ENCODE measurements at regions not wholly inside any gene's neighbourhood (a gene's known extent, or its start where the extent isn't known, plus 50 kb on each side); places are given as distances from the start of the nearest gene placed in this dataset.
"Not testable (repeated sequence)": the region's sequence is repeated elsewhere in the genome, so short reads cannot be mapped to it uniquely, and the experiment has no call there.

DNA sequence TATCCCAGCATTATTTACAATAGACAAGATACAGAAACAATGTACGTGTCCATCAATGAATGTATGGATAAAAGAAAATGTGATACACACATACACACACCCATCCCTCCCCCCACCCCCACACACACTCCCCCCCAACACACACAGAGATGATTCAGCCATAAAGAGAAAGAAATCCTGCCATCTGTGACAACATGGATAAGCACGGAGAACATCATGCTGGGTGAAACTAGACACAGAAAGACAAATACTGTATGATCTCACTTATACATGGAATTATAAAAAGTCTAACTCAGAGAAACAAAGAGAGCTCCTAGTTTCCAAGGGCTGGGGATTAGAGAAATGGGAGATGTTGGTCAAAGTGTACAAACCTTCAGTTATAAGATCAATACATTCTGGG, 104.8 kb upstream of the LY86 start:
- no peak for DNase-seq

DNA sequence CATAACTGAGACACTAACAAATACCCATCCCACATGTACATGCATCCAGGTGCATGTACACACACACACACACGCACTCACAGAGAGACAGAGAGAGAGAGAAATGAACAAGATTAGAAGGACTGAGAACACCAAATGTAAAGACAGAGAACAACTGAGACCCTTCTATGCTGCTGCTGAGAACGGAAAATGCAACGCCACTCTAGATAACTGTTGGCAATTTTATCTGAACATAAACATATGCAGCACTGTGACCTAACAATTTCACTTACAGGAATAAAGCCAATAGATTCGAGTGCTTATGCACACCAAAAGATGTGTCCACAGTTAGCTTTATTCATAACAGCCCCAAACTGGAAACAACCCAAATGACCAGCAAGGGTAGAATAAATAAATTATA, 103.8 kb upstream of the LY86 start:
- DNase-seq, result no peak

DNA sequence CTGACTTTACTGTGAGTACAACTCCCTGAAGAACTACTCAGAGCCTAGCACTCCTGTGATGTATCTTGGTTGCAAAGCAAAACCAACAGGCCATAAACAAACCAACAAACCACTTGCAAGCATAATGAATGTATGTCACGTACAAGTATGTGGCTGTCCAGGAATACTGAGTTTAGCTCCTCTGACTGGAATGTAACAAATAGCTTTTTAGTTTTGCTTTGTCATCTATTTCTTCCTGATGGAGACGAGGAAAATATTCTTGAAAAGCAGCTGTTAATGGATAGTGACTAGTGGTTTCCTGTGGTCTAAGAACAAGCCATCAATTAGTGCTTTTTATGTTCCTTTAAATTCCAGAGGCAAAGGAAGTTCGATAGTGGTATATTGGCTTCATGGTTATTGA, 101.9 kb upstream of the LY86 start:
- DNase-seq, result no peak

DNA sequence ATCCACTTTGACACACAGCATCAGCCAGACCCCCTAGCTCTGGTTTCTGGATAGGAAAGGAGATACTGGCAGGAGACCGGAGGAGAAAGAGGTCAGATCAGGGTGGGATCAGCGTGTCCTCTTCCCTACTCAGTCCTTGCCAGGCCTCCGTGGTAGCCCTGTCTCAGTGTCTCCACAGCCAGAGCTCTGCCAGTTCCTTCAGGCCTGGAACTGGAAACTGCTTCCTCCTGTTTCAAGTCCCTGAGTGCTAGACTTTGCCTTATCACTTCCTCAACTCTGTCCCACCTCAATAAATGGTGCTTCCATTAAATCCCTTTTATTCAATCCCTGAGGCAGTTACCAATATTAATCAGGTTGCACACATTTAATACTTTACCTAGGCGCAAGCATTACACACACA, 96.8 kb upstream of the LY86 start:
- DNase-seq, result no peak

DNA sequence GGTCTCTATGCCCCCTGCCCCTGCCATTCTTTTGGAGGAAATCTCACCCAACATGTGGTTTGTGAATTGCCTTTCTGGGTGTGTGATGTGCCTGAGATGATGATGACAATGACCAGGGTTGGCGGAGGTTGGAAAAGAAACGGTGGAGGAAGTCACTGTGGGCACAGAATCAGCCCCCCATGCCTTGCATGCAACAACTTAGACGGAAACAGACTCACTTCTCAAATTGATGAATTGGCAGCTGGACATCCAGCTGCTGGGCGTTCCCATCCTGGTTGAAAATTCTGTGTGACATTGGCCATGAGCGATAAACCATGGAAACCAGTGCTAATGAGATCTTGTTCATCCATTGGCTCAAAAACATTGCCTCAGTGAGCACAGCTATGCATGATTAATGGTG, 95.8 kb upstream of the LY86 start:
- DNase-seq, result no peak

DNA sequence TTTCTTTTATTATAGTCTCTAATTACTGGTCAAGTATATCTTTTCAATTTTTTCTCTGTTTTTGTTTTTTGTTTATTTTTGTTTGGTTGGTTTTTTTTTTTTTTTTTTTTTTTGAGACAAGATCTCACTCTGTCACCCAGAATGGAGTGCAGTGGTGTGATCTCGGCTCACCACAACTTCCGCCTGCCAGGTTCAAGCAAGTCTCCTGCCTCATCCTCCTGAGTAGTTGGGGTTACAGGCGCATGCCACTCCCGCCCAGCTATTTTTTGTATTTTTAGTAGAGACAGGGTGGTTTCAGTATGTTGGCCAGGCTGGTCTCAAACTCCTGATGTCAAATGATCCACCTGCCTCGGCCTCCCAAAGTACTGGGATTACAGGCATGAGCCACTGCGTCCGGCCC, 94.4 kb upstream of the LY86 start:
- not testable (repeated sequence) for DNase-seq

DNA sequence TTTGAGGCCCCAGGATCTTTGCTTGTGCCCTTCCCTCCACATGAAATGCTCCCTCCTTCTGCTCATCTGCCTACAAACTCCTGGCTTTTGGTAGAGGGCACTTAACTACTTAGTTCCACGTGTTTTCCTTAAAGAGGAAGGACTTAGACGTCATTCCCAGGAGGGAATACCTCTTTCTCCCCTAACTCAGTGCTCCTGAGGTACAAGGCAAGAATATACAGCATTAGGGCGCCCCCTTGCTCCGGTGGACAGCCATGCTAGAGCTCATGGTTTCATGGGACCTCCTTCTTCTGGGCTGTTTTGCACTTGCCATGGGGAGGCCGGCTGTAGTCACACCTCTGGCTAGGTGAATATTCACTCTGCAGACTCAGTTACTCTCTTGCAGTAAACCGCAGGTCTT, 93.8 kb upstream of the LY86 start:
- DNase-seq, result peak; percentile 62 to 71

DNA sequence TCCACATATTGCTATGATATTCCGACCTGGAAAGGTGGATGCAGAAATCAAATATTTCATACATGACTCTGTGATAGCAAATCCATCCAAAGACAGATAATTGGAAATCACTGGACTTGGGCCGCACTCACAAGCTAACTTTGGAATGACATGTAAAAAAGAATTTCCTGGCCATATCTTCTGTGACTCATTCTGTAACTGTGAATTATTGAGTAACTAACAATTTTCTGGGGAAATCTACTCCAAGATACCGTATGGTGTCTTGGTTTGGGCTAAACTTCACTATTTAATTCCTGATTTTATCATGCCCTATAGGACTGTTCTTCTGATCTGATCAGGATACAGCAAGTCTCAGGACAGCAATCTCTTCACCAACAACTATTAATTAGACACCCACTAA, 92.7 kb upstream of the LY86 start:
- no peak for DNase-seq

DNA sequence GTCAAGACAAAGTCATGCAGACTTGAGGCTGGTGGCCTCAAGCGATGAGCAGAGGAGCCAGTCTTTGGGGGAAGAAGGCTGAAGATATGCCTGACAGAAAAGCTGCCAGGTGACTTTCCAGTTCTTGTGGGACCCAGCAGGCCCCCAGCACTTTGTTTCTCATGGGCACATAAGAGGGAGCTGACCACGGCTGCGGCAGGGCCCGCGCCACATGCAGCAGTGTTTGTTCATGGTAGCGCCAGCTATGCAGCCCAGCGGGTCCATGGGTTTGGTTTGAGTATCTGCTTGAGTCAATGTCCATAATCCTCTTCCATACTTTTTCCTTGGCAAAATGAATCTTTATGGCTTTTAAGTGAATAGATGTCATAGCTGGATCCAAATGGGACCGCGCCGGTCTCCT, 91.0 kb upstream of the LY86 start:
- DNase-seq, result no peak

DNA sequence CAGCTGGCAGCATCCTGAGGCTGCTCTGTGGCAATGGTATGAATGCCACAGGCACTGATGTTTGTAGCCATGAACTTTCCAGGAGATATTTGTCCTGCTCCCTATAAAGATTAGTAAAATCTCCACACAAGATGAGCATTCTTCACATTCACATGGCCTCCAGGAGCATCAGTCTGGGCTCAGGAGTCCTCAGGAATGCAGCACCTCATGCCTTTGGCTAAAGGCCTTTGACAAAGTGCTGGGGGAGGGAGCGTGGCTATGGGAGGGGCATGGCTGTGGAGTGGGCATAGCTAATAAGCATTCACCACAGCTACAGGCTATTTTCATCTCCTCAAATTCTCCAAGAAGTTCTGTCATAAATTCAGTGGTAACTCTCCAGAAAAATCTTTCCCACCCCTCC, 90.5 kb upstream of the LY86 start:
- DNase-seq, result no peak

DNA sequence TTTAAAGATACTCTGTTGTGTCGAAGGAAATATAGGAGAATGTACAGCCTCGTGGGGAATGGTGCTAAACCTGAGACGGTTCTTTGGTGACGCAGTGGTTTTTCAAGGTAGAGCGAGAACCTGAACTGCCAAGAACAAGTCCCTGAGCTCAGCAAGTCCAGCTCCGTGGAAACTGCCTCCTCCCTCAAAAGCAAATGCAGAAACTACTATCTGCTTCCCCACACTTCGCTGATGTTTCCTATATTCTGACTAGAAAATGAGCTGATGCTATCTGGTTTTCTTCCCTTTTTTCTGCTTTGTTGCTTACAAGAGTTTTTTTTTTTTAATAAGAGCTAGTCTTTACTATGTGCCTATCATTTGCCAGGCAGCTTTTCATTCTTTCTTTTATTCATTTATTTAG, 85.3 kb upstream of the LY86 start:
- DNase-seq, result peak; percentile 56 to 68

DNA sequence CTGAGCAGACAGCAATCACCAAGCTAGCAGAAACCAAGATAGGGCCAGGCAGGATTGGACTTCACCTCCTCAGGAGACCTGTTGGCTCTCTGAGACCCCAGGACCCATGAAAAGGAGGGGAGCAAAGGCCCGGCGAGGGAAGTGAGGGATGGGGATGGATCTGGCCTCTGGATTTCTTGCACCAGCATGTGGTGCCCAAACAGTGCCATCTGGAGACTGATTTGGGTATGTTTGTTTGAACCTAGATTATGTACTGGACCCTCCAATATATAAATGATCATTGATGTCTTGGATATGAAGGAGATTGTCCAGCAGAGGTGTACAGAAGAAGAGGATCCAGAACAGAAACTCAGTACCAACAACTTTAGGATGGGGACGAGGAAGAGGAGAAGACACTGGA, 83.4 kb upstream of the LY86 start:
- DNase-seq, result no peak

DNA sequence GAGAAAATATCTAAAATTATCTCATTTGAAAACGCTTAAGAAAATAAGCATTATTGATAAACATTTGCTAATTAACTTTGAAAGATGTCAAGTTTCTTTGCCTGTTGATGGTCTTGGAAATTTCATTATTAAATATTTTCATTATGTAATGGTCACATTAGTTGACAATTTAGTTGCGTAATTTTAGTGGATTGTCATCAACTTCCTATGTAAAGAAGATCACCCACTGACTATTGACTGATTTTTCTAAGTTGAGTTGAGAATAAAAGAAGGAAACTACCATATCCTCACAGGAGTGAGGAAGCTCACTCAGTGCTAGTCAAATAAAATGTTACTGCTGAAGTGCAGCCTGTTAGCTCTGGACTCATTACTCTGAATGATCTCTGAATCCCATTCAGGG, 79.9 kb upstream of the LY86 start:
- peak in 1 of 2 donors; percentile 45 for DNase-seq

DNA sequence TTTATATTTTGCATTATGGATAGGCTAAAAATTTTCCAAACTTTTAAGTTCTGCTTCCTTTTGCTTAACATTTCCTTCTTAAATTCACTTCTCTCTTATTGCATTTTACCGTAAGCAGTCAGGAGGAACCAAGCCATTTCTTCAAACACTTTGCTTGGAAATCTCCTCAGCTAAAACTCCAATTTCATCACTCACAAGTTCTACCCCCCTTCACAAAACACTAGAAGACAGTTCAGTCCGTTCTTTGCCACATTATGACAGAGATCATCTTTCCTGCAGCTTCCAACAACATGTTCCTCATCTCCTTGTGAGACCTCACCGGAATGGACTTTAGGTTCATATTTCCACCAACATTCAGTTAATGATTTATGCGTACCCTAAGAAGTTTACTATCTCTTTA, 79.2 kb upstream of the LY86 start:
- DNase-seq, result peak; percentile 26 to 58

DNA sequence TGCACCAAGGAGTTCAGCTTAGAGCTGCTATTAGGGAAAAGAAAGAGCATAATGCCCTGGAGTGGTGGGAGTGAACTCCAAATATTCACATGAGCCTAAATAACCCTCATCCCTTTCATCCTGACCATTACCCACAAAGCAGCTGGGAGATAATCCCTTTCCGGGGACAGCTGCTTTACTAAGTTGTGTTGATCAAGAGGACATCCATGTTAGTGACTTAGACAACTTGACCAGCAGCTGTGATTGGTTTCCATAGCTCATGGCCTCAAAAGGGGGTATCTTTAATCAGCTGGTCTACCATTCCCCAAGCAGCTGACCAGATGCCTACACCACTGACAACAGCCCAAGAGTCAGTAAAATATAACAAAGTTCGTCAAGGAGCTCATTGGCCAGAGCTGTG, 75.8 kb upstream of the LY86 start:
- no peak for DNase-seq

DNA sequence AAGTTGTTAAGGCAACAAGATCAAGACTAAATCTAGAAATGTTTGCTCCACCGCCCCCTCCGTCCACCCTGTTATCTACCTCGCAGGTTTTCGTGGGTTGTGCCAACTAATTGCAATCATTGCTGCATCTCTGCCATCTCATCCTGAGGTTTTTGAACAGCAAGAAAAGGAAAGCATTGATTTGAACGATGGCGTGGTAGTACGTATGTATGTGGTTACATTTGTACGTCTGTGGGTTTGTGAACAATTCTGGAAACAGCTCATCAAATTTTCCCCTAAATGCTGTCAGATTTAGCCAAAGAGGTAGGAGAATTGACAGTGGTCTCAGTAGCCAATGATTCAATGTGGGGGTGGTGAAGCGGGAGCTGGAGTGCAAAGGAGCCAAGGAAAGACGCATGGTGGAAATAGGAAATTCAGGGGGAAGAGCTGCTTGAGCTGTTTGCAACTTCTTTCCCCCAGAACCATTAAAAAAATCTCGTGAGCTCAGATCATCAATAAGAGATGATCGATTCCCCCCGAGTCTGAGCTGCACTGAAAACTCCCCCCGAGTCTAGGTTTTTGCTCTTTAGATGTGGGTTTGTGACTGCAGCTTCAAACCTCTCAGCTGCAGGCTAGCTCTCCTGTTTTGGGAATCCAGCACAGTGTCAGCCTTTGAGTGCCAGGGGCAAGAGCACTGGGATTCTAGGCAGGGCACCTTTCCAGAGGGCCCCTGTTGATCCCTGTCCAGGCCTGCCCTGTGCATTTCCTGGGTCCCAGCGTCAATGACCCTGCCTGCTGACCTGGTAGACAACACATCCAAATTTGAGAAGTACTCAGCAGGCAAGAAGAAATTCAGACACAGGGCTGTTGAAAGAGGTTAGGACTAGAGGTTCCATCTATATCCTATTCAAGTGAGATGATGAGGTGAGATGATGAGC, 72.6 kb upstream of the LY86 start:
- no peak for DNase-seq

DNA sequence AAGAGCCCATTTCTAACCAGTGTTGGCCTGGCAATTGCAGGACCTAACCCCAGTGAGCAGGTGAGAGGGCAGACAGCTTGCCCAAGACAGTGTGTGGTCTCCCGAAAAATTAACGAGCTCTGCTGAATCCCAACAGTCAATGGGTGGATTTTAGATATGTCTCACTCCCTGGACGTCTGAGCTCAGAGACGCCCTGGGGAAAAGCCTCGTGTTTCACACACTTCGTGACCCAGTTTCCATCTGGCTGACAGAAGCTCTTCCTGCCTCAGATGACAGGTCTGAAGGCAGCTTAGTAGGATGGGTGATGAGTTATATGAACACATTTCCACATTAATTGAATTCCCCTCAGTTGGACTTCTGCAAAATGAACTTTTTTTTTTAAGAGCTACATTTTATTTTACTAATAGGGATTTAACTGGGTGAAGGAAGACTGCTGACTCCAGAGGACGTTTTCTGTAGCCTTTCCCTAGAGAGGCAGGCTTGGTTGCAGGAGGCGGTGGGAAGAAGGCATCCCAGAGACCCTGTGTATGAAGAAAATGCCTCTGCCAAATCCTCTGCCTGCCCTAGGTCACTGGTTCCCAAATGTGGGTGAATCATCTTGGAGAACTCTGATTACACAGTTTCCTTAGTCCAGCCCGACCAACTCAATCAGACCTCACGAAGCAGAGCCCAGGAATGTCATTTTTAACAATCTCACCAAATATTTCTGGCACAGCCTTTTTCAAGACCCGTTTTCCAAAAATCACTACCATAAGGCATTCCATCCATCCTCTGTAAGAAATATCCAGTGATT, 71.7 kb upstream of the LY86 start:
- no peak for DNase-seq

DNA sequence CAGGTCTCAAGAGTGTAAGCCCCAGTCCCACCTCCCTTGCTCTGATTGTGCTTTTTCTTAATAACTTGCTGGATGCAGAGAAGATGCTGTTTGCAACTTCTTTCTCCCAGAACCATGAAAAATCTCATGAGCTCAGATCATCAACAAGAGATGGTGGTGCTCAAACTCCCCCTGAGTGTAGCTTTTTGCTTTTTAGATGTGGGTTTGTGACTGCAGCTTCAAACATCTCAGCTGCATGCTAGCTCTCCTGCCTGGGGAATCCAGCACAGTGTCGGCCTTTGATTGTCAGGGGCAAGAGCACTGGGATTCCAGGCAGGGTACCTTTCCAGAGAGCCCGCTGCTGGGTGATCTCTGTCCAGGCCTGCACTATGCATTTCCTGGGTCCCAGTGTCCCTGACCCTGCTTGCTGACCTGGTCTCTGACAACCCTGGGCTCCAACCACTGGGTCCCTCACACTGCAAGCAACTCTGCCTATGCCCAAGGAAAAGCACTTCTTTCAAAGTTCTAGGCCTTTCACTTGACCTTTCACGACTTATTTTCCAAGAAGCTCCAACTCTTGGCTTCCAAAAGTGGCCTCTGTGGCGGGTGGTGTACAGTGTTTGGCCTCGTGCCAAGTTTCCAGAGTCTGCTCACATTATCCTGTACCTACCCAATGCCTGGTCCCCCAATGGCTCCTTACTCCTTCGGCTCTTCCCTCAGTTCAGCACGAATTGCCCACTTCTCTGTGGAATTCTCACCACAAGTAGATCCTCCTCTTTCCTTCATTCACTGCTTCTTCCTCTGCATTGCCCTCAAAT, 69.7 kb upstream of the LY86 start:
- DNase-seq, result no peak

DNA sequence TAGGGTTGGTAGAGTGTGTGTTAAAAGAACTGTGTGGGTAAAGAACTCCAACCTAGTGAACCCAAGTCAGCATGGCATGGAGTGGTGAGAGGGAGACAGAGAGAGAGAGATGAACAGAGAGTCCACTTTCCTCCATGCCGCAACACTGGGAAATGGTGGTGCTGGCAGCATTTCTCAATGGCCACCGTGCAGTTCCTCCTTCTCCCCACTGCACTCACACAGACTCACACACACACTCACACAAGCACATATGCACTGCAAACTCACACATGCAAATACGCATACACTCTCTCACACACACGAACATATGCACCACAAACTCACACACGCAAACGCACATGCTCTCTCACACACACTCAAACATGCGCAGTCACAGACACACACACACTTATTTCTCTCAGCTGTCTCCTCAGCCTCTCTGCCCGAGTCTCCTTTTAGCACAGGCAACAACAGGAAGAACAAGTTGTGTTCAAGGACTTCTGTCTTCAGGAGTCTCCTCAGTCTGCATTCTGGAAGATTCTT, 66.5 kb upstream of the LY86 start:
- DNase-seq, result peak in 1 of 2 donors; percentile 17

DNA sequence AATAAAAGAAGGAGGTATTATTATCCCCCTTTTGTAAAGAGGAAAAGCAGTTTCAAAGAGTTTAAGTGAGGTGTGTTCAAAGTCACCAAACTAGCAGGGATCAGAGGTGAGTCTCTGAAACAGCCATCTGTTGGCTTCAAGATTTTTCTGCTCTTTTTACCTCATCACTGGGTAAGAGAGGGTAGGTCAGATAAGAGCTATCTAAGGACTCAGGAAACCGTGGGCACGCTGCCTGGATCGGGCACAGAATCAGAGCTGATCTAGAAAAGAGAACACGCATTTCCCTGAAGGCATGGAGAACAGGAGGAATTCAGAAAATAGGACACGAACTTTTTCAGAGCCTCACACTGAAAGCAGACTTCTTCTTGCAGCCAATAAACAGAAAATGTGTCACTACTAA, 65.8 kb upstream of the LY86 start:
- DNase-seq, result no peak

DNA sequence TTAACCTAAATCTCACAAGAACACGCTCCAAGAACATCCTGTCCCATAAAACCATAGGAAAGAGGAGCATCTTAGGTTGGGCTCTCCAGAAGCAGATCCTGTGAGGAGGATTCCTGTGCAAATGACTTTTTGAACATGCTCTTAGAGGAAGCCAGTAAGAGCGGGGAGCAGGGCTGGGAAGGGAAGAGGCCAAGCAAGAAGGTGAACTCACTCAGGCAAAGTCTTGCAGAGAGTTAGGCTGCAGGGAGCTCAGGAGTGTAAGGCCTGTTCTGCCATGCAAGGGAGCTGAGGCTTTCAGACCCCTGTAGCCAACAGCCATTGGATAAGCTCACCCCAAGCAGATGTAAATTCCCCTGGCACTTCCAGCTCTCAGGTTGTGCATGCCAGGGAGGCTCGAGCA, 63.6 kb upstream of the LY86 start:
- no peak for DNase-seq

DNA sequence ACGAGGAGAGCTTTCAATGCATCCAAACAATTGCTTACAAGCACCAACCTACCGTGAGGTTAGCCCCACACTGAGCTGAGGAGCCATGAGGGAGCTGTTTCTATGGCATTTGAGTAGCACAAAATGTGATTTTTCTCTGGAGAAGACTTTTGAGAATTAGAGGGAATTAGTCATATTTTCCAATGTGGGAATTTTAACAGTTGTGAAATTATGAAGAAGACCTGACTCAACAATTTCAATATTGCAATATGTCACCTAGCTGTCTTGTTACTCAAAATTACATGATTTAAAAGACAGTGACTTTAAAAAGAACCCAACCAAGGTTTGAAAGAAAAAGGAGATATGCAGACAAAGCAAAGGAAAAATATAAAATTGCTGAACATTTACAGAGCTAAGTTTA, 62.6 kb upstream of the LY86 start:
- DNase-seq, result no peak

DNA sequence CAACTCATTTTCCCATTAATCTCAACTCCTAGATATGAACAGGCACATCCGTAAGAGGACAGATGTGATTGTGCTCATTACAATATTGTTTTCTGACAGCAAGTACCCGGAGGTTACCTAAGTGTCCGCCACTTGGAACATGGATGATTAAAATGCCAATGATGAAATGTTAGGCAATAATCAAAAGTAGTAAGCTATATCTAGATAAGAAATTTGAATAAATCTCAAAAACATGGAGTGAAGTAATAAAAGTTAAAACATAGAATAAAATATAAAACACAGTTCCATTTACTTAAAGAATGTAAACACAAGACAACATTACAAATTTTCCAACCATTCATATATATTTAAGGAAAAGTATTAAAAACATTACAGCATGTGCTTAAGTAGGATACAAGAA, 59.2 kb upstream of the LY86 start:
- no peak for DNase-seq

Measured in inflammatory macrophage (primary cell).